GM18505 (cell line): ENCODE measurements at regions not wholly inside any gene's neighbourhood (a gene's known extent, or its start where the extent isn't known, plus 50 kb on each side); places are given as distances from the start of the nearest gene placed in this dataset.

ENCODE experiments used
- ATAC-seq: cut with Tn5 transposase; IDR thresholded peaks from one replicate; pipeline ENCODE4 v1.9.1; 2021; ENCODE audit not compliant: unreplicated experiment
- POLR2A ChIP-seq: IDR thresholded peaks from 4 replicates; pipeline ENCODE4 v1.6.1; 2011; ENCODE audit warnings: borderline replicate concordance; ENCODE audit not compliant: insufficient read depth, insufficient read length; ENCODE audit errors: extremely low read depth

DNA sequence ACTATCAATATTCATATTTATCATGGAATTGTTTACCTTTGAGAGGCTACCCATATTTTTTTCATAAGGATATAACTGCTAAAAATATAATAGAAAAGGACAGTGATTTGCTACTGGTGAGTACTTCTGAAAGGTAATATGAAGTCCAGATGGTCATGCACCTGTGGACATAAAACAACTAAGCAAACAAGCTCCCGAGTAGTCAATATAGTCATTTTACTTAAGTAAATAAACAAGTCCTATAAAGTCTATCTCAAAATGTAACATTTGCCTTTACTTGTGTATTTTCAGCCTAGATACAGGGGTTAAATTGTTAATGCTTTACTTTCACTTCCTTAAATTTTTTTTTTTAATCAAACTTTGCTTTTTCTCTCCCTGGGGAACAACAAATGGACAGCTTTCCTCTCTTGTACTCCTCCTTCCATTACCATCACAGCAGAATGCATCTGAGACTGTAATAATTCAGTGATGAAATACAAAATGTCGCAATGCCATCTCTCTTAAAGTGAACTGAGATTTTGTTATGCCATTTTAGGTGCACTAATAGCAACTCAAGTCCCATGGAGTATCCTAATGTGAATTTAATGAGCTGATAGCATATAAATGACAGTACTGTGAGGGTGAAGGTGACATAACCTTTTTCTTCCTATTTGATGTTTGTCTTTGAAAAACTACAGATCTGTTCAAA, 1325.4 kb upstream of the ZEB2 start:
- no peak for TF ChIP-seq POLR2A
- no peak for ATAC-seq

DNA sequence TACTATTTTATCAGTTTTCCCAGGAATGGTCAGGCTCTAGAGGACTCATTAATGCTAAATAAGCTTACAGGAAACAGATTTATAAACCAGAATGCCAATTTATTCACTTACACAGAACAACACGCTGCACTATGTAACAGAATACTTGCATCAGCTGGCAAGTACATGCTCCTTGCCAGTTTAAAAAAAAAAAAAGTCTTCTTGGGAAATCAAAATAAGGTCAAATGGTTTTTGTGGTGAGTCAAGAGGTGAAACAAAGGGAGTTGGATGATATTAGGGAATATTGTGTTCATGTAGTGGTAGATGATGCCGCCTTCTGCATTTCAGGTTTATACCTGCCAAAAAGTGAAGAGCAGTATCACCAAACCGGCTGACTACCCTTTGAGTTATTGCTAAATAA, 1322.1 kb upstream of the ZEB2 start:
- no peak for TF ChIP-seq POLR2A
- no peak for ATAC-seq

DNA sequence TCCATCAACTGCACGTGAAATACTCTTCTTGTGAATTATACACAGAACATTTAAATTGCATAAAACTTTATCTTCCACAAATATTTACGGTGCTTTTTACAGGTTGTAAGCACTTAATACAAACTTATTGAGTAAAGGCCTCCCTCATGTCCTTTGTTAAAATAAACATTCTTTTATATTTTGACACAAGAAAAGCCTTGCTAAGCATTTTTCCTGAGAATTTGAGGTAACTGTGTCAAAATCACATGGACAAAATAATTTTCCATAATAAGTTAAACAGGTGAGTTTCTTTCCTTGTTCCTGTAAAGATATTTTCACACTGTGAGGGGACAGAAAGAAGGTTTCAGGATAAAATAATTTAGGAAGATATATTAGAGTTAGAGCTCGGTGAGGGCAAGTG, 1317.1 kb upstream of the ZEB2 start:
- no peak for ATAC-seq
- TF ChIP-seq POLR2A = no peak

DNA sequence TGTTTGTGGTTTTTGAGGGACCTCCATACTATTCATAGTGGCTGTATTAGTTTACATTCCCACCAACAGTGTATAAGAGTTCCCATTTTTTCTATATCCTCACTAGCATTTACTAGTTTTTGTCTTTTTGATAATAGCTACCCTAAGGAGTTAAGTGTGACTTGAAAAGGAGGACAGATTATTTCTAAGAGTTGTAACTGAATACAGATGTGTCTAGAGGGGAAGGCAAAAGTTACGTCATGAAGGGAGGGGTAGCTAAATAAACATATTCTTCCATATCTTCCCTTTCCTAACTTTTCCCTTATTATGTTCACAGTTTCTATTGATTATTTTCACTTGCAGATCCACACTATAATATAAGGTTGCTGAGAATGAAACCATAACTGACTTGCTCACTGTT, 1315.7 kb upstream of the ZEB2 start:
- TF ChIP-seq POLR2A = no peak
- ATAC-seq = no peak

DNA sequence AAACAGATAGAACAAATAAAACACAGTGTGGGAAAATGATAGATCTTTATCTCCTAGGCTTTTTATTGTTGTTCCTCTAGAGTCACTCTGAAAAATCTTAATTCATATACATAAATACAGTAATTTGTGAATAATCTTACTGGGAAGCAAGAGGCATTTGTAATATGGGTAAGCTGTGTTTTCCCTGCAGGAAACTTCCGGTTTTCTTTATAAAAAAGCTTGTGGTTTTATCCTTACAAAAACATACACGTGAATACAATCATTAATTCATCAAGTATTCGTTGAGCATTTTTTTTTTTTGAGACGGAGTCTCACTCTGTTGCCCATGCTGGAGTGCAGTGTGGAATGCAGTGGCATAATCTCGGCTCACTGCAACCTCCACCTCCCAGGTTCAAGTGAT, 1312.8 kb upstream of the ZEB2 start:
- no peak for TF ChIP-seq POLR2A
- no peak for ATAC-seq

DNA sequence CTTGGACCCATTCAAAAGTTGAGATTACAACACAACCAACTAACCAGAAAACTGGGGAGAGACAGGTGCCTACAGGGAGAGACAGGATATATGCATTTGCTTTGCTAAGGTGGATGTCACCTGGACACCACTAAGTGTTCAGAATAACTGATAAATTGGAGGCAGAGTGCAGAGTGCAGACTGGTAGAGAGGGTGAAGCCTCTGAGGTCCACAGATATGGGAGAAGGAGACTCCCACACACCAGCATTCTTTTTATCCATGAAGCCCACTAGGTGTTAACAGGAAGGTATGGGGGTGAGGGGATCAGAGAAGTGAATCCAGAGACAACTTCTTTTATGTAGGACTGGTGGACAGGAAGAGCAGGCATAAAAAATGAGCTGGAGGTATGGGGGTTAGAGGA, 1310.0 kb upstream of the ZEB2 start:
- no peak for ATAC-seq
- no peak for TF ChIP-seq POLR2A

DNA sequence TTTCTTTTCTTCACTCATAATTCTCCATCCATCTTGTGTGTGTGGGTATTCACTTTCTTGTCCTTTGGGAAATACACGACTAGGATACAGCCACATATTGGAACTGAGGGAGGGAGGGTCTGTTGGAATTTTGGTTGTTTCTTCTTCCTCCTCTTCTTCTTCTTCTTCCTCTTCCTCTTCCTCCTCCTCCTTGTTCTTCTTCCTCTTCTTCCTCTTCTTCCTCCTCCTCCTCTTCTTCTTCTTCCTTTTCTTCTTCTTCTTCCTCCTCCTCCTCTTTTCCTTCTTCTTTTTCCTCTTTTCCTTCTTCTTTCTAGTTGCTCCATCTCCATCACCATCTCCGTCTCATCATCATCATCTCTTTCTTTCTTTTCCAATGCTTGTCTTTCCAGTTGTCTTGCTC, 1307.3 kb upstream of the ZEB2 start:
- no peak for ATAC-seq
- TF ChIP-seq POLR2A = no peak

DNA sequence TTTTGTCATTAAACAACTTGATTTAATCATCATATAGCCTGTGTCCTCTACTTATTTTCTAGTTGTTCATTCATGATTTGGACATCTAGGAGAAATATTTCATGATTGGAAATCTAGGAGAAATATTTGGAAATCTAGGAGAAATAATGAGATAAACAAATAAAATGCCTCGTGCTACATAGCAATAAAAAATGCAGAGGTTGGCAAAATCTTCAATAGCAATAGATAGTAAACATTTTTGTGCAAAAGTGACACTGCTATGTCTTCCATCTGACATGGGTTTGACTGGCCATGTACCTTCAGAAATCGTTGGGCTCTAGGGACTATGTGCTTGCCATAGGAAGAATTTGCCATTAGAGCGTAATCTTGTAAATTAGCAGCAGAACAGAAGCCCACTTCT, 1304.5 kb upstream of the ZEB2 start:
- no peak for TF ChIP-seq POLR2A
- ATAC-seq = no peak

DNA sequence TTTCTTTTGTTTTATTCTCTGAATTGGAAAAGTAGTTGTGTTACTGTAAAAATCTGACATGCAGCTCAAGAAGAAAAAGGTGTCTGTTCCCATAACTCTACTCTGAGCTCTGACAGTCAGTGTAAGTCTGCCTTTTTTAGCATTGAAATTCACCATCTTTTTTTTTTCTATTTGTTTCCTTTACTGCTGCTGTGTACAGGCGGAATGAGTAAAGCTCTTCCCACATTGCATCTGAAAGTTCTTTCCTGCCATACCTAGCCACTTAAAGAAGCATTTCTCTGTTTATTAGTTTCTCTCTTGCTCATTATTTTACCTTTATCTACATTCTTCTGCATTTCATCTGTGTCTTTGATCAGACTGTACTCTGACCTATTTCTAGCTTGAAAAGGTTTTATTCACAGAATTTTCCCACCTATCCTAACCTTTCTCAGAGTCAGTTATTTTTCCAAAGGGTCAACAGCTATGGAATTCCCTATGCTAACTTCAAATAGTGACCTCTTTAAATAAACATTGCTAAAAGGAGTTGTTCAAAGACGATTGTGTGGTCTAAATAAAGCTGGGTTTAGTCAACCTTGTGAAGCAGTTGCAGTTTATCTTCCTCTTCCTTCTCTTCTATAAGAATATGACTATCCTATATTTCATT, 1303.1 kb upstream of the ZEB2 start:
- no peak for TF ChIP-seq POLR2A
- no peak for ATAC-seq

DNA sequence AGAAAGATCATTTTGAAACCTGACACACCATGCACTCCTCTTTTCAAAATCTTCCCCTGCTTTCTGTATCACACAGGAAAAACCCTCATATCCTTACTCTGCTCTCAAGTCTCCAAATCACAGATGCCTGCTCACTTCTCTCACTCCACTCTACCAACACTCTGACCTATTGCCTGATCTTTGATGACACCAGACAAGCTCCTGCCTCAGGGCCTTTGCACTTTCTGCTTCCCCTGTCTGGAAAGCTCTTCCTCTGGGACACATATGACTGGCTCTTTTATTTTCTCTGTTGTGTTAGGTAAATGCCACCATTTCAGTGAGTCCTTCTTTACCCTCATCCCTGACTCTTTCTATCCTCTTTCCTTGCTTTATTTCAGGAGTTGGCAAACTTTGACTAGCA, 1300.7 kb upstream of the ZEB2 start:
- TF ChIP-seq POLR2A = no peak
- no peak for ATAC-seq

DNA sequence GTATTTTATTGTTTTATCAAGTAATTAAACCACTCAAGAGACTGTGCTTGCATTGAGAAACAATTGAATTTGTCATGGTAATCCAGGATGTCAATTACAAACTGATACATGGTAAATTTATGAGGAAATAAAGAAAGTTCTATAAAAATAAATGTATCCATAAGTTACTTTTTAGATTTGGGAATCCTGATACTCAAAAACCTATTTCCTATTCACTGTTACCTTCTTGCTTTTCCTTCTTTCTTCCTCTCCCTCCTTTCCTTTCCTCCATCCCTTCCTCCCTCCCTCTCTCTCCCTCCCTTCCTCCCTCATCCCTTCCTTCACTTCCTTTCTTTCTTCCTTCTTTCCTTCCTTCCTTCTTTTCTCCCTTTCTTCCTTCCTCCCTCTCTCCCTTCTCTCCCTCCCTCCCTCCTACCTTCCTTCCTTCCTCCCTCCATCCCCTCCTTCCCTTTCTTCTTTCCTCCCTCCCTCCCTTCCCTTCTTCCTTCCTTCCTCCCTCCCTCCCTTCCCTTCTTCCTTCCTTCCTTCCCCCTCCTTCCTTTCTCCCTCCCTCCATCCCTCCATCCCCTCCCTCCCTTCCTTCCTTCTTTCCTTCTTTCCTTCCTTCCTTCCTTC, 1299.1 kb upstream of the ZEB2 start:
- TF ChIP-seq POLR2A = no peak
- no peak for ATAC-seq

DNA sequence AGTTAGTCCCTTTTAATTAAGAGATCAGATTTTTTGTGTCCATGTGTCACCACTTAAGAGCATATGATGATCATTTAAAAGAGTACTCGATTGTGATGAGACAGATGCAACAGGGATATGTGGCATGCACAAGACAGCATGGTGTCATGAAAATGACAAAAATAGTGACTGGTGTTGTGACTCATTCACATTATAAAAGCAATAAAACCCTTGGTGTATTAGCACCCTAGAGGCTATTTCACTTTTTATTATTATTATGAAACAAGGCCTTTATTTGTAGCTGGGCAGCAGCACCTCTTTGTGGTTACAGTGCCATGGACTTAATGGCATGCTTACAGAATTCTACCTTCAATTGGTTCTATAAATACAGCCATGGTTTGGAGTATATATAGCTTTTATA, 1296.0 kb upstream of the ZEB2 start:
- no peak for ATAC-seq
- no peak for TF ChIP-seq POLR2A

DNA sequence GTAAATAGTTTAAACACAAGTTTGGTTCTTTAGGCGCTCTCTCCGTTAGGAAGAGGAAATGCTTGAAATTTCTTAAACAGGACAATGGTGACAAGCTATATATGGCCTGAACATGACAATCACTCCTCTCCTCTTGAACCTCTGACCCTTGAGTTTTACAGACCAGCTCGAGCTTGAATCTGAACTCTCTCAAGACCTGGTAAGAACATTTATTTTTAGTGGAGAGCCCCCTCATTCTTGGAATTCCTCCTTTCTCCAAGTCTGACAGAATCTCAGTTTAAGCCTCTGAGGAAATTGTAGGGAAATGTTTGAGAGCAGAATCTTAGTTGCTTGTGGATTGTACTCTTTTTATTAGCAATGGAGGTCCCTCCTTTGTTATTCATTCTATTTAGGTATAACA, 1293.6 kb upstream of the ZEB2 start:
- no peak for TF ChIP-seq POLR2A
- no peak for ATAC-seq

DNA sequence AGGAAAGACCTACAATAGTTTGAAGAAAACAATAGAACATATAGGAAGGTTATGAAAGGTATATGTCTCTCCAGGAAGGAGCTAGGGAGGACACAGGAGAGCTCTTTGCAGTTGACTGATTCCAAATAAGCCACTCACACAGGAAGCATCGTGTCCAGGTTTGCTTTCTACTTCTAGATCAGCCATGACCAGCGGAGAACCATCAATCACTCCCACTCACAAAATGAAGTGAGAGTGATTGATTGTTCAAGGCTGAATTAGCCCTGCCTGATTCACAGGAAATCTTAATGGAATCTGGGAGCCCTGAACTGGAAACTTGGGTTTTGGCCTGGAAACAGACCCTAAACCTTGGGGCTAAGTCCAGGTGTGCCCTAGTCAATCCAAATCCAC, 1292.2 kb upstream of the ZEB2 start:
- ATAC-seq = no peak
- no peak for TF ChIP-seq POLR2A
